ENCODE measurements at regions not wholly inside any gene's neighbourhood (a gene's known extent, or its start where the extent isn't known, plus 50 kb on each side); places are given as distances from the start of the nearest gene placed in this dataset.

DNA sequence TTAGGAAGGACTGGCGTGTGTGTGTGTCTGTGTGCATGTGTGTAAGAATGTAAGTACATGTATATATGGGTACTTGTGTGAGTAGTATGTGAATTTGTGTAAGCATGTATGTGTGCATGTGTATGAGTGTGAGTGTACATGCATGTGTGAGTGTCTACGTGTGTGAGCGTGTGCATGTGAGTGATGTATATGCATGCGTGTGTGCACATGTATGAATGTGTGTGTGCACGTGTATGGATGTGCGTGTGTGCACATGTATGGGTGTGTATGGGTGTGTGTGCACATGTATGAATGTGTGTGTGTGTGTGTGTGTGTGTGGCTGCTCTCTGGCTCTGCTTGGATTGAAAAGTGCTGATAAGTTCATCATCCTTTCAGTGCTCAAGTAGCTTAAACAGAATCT lies 154.5 kb downstream of the TENT4A start:
- H2BK12ac ChIP-seq (ENCODE audit: insufficient read length, low read depth, low read length): no peak overlapping the region
- H2BK15ac ChIP-seq (ENCODE audit: low read depth, low read length): no peak overlapping the region
- Mint-ChIP-seq H3K27me3 (ENCODE audit: low read depth) (peaks cover 8% of the 10 kb centered on the region; the same call in 1 of the 2 replicates), H3K27ac (no peak overlapping the region), H3K4me3 (no peak overlapping the region), H3K4me1 (no peaks in the 10 kb centered on the region), H3K36me3 (ENCODE audit: insufficient read depth in 1 of 3, low read depth in 3 of 3) (peaks cover 2 to 4% (median 4%) of the 10 kb centered on the region in 3 experiments; a peak in 2 of 7 replicates), H3K9me3 (peaks cover 12 to 16% of the 10 kb centered on the region in 2 experiments)
- no peak overlapping the region for H3T11ph ChIP-seq (ENCODE audit: low read length)
- H2BK5ac ChIP-seq (ENCODE audit: insufficient read length, low read length): no peak overlapping the region
- no peak for DNase-seq
- H2AFZ ChIP-seq (ENCODE audit: low read length): no peak overlapping the region
- H3K79me1 ChIP-seq (ENCODE audit: insufficient read depth, low read depth, low read length, poor library complexity, severe bottlenecking): no peaks in the 10 kb centered on the region
- no peak overlapping the region for H3K9ac ChIP-seq (ENCODE audit: extremely low read depth, insufficient read length, low read length)
- no peaks in the 10 kb centered on the region for H3K79me2 ChIP-seq (ENCODE audit: insufficient read depth, low read length)
- H4K20me1 ChIP-seq (ENCODE audit: control insufficient read depth, insufficient read depth, insufficient read length): no peaks in the 10 kb centered on the region
- H3K14ac ChIP-seq (ENCODE audit: insufficient read depth, low read length): no peak overlapping the region
- H2BK20ac ChIP-seq (ENCODE audit: low read depth, low read length, poor library complexity, severe bottlenecking): no peak overlapping the region
- H2AK5ac ChIP-seq (ENCODE audit: insufficient read length, low read length): no peak overlapping the region
- no peak overlapping the region for H3K23ac ChIP-seq (ENCODE audit: insufficient read length, low read depth, low read length)
- H3K4me2 ChIP-seq (ENCODE audit: insufficient read depth, insufficient read length, low read length): no peak overlapping the region
- no peak overlapping the region for H4K91ac ChIP-seq (ENCODE audit: insufficient read length, low read depth, low read length)
- no peaks in the 10 kb centered on the region for H3K27me3 ChIP-seq (ENCODE audit: insufficient read depth, low read length)
- H2BK120ac ChIP-seq (ENCODE audit: low read depth, low read length, poor library complexity, severe bottlenecking): no peak overlapping the region
- no peaks in the 10 kb centered on the region for H3K23me2 ChIP-seq (ENCODE audit: insufficient read length, low read depth, low read length, poor library complexity, severe bottlenecking)
- no peak overlapping the region for H3K4ac ChIP-seq (ENCODE audit: low read depth, low read length)
- H3K27ac ChIP-seq (ENCODE audit: insufficient read length, low read depth, low read length): no peak overlapping the region
- no peak overlapping the region for H3K18ac ChIP-seq (ENCODE audit: insufficient read length, low read depth, low read length)
- TF ChIP-seq, protein P1, sequence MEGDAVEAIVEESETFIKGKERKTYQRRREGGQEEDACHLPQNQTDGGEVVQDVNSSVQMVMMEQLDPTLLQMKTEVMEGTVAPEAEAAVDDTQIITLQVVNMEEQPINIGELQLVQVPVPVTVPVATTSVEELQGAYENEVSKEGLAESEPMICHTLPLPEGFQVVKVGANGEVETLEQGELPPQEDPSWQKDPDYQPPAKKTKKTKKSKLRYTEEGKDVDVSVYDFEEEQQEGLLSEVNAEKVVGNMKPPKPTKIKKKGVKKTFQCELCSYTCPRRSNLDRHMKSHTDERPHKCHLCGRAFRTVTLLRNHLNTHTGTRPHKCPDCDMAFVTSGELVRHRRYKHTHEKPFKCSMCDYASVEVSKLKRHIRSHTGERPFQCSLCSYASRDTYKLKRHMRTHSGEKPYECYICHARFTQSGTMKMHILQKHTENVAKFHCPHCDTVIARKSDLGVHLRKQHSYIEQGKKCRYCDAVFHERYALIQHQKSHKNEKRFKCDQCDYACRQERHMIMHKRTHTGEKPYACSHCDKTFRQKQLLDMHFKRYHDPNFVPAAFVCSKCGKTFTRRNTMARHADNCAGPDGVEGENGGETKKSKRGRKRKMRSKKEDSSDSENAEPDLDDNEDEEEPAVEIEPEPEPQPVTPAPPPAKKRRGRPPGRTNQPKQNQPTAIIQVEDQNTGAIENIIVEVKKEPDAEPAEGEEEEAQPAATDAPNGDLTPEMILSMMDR (conservative IDR thresholded peaks at IDR 0.05): no peak
- no peak overlapping the region for H3K56ac ChIP-seq (ENCODE audit: insufficient read length, low read depth, low read length)
- H4K8ac ChIP-seq (replicated peaks; ENCODE audit: insufficient read length, low read depth, low read length): no peak overlapping the region
- no CpG with 5 or more reads among the region's 6 CpGs for WGBS (ENCODE audit: extremely low coverage, insufficient read length, low lambda C conversion rate)
- H3K9me3 ChIP-seq (ENCODE audit: control insufficient read depth, low read depth, low read length): peaks cover 6% of the 10 kb centered on the region
- no peak overlapping the region for H4K5ac ChIP-seq (ENCODE audit: insufficient read length, low read depth, low read length)
- no peaks in the 10 kb centered on the region for H3K4me1 ChIP-seq (ENCODE audit: insufficient read depth, low read length)

All from H9 (cell line).